COLO829 (cell line): ENCODE measurements at regions not wholly inside any gene's neighbourhood (a gene's known extent, or its start where the extent isn't known, plus 50 kb on each side); places are given as distances from the start of the nearest gene placed in this dataset.
"Not testable (repeated sequence)": the region's sequence is repeated elsewhere in the genome, so short reads cannot be mapped to it uniquely, and the experiment has no call there.

ENCODE experiments used
- DNase-seq: peaks from one replicate; pipeline ENCODE4 v3.0.0; 2012; ENCODE audit warnings: low spot score

DNA sequence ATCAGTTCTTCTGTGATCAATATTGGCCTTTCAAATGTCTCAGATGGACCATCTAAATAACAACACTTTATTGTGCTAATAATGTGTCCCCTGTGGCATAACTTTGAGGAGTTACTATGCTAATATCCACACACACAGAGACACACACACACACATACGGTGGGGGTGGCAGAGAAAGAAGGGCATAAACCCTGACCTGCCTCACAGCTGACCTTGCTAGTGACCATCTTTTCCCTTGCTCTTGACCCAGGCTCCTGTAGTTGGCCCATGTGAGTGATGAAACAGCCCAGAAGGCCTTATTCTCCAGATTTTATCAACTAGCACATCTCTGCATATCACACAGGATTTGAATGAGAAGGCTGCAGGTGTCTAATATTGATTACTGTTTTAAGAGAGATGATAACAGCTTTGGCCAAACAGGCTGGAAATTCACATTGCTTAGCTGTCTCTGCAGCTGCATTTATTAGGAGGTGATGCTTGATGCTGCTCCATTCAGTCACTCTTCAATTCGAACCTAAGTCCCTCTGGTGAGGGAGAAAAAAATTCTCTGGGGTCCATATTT is 176.4 kb downstream of the ACTR3 start:
- DNase-seq = no peak

DNA sequence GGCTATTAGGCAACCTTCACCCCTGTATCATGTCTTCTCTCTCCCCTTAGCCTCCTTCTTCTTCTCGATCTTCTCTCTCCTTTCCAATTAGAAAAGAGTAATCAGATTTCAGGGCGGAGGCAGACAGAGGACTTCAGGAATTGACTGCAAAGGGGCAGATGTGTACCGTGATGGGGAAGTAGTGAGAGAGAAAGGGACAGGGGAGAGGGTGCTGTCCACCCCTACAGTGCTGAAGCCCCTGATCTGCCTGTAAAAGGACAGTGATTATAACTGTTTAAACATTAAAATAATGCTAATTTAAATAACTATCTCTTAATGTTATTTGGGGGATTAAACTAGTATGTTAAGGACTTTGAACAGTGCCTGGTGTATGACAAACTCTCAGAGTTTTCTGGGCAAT is 178.5 kb downstream of the ACTR3 start:
- peak; percentile 10 for DNase-seq

DNA sequence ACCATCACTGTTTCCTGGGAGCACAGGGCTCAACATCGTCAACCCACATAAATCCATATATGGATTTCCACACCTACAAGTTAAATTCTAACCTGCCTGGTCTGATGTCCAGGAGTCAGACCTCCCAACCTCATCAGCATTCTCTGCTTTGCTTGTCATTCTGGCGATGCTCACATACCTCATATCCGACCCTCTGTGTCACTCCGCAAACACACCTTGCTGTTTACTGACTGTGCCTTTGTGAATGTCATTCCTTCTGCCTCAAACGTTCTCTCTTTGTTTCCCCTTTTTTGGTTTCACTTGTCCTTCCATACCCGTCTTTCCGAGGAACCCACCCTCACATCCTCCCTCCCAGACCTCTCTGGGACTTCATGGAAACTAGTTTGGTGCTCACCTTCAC is 187.1 kb downstream of the ACTR3 start:
- DNase-seq = no peak

DNA sequence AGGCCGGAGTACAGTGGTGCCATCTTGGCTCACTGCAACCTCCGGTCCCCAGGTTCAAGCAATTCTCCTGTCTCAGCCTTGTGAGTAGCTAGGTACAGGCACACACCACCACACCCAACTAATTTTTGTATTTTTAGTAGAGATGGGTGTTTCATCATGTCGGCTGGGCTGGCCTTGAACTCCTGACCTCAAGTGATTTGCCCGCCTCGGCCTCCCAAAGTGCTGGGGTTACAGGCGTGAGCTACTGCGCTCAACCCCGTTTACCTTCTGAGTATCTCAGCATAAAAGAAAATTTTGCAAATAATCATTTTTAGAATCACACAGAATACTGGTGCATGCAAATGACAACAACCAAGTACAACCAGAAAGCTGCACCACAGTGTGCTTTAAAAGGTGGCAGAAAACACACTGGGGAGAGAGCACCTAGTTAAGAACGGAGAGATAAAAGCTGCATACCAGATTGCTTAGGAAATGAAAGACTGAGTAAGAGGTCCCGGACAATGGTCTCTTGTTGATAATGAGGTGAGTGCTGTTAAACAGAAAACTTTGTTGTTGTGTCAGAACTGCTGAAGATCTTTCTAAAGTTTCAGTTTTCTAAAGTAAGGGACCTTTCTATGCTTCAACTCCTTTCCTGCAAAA is 189.6 kb downstream of the ACTR3 start:
- DNase-seq = no peak

DNA sequence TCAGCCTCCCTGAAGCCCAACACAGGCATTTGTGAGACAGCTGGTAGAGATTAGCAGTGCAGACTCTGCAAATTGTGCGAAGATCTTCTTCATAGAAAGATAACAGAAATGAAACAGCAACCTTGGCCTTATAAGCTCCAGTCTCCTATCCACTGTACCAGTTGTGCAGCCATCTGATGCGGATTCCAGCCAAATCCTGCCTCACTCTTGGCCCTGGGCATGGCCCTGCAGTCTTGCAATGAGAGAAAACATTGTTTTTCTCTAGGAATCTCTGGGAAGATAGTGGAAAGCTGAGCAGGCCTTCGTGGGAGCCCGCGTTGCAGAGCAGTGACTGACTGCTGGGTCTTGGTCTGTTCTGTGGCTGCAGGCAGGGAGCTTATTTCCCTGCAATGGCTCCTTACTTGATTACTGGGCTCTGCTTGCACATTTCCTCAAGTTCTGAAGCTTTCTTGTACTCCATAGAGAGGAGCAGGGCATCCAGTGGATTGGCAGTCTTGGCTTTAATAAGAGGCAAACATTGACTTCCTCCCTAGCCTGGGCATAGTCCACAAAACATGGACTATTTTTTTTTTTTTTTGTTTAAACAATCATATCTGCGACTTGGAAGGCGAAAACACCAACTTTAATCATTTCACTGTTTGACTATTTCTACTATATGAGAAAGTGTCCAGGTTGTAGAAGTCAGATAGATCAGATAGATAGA is 193.0 kb downstream of the ACTR3 start:
- DNase-seq = no peak

DNA sequence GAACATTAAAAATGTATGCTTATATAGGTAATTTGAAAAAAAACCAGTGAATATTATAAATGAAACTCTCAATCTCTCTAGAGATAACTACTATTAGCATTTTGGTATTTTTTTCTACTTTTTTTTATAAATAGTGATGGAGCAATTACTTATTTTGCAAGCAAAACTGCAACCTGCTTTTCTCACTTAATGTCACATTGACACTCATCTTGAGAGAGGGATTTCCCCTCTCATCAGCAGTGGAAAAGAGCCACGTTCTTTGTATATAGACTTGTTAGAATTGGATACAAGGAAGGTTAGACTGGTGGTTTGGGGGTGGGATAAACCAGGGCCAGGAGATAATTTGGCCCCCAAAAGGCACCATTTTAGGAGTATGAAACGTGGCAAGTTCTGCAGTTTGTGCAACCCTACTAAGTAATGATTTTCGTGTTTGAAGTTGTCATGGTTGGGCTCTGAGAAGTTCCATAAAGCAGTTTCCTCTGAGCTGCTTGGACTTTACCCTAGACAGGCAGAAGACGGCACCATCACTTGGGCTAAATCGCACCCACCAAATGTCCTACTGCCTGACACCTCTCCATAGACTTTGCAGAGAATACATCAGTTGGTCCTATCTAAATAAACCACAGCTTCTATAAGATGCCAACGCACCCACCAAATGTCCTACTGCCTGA is 194.0 kb downstream of the ACTR3 start:
- no peak for DNase-seq

DNA sequence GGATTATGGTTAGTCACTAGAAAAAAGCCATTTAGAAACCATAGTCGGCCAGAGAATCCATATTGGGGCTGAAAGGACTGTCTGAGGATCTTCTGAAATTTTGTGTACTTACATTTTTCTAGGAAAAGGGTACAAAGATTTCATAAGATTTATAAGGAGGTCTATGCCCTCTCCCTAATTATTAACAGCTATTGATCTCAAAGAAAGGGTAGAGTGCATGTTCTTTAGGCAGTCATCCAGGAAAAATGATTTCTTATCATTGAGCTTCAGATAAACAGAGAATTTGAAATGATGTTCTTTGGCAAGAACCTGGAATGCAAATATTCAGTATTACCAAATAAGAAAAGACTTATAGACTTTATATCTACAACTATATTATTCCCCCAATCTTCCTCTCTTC is 195.3 kb downstream of the ACTR3 start:
- no peak for DNase-seq

DNA sequence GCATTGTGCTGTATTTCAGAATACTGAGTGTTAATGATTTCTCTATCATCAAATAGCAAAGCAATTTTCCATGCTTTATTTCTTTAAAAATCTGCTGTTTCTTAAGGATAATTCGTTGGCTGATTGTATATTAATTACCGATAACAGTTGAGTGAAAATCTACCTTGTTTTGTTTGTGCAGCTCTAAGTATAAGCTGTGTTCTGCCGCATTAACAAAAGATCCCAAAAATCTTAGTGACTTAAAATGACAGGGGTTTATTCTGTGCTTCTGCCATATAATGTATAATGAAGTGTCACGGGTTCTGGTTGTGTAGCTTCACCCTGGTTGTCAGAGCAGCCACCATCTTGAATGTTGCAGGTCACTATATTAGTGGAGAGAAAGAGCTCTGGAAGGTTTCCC is 196.1 kb downstream of the ACTR3 start:
- DNase-seq = no peak

DNA sequence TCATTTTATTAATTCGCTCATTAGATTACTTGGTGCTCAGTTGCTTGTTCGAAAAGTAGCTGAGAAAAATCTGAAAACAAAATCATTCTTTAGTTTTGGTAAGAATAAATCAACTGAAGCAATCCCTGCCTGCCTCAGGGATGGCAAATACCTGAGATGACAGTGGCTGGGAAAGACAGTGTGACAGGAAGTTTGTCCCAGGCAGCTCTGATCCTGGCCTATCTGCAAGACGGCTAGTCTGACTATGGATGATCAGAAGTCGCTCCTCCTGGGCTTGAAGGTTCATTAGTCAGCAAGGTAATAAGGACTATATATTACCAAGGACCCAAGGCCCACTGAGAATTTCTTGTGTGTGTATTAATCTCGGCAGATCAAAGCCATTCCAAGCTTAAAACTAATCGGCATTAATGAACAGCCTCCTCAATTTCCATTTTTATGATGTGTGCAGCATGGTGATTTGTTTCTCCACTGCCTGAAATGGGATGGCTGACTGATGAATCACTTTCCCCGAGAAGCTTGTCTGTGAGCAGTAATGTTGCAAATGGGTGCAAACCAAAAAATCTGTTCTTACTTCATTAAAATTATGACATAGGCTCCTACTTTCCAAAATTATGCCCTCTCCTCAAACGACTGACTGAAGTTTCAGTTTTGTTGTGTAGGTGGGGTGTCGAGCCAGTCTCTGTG is 199.9 kb downstream of the ACTR3 start:
- no peak for DNase-seq

DNA sequence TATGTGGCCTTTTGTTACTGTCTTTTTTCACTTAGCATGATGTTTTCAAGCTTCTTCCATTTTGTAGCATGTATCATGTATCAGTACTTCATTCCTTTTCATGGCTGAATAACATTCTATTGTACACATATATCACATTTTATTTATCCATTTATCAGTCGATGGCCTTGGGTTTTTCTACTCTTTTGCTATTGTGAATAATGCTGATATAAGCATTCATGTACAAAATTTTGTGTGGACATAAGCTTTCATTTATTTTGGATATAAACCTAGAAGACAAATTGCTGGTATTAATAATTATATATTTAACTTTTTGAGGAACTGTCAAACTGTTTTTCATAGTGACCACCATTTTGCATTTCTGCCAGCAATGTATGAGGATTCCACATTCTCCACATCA is 201.1 kb downstream of the ACTR3 start:
- no peak for DNase-seq

DNA sequence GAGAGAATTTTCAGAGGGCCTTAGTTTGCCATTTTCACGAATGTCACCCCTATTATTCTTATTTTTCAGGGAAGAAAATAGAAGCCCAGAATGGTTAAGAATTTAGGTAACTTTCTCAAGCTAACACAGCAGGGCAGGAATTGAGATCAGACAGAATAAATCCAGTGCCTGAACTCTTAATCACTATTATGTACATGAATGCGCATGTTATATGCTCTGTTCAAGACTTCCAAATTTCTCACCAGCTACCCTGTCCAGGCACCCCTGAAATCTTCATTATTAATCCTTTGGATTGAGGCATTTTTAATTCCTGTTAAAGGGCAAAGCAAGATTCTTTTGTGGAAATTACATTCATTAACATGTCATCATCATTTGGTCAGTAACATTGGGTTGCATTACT is 218.4 kb downstream of the ACTR3 start:
- DNase-seq = no peak

DNA sequence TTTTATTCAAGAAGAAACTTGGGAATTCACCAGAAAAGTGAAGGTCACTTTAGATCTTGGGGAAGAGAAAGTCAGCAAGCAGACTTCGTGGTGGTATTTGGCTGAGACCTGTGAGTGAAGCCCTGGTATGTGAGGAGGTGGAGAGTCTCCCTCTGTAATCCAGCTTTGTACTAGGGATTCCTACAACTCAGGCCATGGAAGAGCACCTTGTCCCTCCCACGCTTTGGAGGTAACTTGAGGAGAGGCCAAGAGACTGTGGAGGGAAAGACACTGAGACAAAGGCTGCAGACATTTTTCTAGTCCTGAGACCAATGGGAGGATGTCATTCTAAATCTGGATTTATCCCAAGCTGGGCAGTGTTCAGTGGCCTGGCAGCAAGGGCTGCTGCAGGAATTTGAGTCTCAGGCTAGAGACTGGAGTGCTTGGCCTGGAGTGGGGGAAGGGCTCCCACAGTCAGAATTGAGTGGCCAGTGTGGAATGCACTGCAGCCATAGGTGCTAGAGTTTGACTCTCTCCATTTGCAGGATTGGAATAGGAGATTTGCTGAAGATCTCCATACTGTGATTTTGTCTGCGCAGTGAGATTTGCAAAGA is 219.0 kb downstream of the ACTR3 start:
- DNase-seq = no peak

DNA sequence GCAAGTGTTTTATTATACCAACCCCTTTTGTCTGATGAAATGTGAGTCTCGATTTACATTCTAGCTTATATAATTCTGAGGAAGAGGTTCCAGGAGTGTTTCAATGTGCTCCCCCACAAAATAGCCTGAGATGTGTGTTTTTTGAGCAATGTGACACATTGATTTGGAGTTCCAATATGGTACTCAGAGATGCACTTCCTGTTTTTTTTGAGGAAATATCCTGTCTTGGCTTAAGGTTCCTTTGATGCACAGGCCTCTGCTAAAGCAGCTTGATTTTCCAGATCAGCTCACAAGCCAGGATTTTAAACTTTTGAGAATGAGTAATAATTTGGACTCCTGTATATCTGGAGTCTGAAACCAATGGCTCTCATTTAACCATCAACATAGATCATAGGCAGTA is 221.4 kb downstream of the ACTR3 start:
- DNase-seq = no peak

DNA sequence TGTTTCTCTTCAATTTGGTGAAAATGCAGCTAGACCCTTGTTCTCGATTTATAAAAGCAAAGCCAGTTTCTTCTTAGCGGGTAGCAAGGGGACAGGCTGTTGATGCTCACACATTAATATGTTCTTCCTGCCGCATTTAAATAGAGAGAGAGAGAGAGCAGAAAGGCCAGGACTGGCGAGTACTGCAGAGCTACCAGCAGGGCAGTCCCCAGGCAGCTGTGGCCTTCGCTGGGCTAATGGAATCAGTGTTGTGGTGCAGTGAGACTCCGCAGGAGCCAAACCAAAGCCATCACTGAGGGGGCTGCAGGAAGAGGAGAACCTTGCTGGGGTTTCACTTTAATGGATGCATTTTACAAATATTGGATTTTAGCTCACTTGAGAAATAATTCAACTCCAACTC is 223.6 kb downstream of the ACTR3 start:
- no peak for DNase-seq

DNA sequence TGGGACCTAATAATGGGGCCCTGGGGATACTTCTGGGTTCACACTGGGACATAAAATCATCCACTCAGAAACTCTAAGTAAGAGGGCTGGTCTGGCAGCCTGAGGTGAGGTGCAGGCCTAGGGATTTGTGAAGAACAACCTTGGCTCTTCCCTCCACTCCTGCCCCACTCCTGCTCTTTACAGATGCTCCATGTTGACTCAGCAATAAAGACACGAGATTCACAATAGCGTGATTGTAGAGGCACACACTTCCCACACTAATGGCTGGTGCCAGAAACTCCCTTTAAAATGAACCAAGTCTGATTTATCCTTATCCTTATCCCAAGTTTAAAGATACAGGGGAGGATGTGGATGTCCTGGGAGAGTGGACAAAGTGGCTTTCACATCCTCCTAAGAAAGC is 228.2 kb downstream of the ACTR3 start:
- no peak for DNase-seq

DNA sequence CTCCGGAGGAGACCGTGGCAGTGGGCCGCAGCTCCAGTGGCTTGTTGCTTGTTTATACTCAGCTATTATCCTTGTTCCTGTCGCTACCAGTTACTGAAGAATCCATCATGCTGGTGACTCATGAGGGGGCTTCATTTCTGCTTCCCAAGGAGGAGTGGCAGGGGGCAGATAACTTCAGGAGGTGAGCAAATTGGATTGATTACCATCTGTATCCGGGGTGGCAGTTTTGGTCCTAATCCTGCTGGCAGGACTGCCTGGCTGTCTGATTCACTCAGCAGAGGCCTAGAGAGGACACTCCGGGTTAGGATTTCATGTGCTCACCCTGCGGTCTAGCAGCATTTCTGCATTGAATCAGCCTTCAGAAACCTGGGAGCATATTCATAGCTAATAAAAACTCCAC is 230.0 kb downstream of the ACTR3 start:
- no peak for DNase-seq

DNA sequence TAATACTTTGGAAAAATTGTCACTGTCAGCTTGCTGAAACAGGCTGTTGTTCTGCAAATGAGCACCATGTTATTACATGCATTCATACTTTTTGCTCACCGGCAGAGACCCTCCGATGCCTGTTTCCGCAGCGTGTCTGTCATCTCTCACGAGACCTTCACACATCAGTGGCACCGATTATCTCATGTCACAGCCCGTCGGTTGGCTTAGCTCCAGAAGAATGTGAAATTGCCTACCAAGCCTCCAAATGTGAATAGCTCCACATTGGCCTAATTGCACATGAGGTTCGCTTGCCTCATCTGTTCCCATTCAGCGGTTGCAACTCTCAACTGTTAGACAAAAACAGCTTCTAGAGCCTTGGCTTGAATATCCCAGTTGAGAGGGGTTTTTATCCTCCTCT is 233.0 kb downstream of the ACTR3 start:
- no peak for DNase-seq

DNA sequence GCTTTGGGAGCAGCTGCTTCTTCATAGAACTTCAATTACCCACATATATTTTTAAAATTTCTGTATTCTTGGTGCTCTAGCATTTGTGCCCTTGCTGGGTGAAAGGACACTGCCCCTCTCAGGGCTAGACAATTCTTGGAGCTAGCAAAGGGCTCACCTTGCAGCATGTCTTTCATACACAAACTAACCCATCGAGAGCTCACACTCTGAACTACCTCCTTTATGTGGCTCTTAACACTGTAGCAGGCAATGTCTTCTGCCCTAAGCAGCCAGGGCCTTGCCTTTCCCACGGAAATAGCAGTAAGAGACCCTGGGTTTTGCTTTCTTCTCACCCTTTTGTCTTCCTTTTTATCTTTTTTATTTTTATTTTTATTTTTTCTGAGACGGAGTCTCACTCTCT is 234.0 kb downstream of the ACTR3 start:
- no peak for DNase-seq

DNA sequence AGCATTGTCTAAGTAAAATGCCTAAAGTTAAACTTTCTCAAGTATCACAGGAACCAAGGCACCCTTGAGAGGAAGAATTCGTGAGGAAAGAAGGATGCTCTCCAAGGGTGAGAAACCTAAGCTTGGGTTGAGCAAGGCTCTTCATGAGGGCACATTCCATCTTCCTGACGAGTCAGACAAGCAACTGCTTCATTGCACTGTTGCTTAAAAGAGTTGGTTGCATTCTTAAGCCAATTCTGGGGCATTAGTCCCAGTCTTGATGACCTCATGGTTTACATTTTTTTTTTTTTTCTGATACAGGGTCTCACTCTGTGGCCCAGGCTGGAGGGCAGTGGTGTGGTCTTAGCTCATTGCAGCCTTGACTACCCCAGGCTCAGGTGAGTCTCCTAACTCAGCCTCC is 237.5 kb downstream of the ACTR3 start:
- no peak for DNase-seq

DNA sequence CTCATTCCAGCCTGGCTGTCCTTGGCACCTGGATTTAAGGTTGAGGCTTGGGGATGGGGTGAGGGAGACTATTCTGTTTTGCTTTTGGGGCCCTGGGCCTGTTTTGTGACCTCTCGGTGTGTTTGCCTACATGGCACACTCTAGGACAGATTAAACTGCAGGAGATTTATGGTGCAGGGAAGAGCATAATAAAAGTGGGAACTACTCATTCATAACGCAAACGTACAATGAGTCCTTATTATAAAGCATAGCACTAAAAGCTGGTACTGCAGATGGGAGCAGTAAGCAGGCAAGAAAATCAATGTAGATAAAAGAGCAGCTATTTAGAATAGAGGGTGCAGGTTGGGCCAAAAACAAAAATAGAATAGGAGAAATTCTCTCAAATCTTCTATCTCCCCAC is 238.4 kb downstream of the ACTR3 start:
- no peak for DNase-seq

DNA sequence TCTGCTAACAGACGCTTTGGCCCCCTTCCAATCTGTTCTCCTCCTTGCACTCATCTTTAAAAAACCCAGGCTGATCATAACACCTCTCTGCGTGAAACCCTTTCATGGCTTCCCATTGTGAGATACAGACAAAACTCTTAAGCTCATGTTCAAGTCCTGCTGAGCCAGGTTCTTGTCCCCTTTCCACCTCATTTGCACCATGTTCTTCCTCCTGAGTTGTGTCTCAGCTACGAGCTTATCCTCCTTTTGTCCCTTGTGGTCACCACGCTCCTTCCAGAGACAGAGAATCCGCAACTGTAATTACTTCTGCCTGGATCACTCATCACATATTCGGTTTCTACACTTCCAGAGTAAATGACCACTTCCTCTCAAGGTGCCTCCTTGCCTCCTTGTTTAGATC is 238.8 kb downstream of the ACTR3 start:
- no peak for DNase-seq

DNA sequence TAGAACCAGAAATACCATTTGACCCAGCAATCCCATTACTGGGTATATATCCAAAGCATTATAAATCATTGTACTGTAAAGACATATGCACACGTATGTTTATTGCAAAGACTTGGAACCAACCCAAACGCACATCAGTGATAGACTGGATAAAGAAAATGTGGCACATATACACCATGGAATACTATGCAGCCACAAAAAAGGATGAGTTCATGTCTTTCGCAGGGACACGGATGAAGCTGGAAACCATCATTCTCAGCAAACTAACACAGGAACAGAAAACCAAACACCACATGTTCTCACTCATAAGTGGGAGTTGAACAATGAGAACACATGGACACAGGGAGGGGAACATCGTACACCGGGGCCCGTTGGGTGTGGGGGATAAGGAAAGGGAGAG is 242.2 kb downstream of the ACTR3 start:
- not testable (repeated sequence) for DNase-seq
